ENCODE measurements at regions not wholly inside any gene's neighbourhood (a gene's known extent, or its start where the extent isn't known, plus 50 kb on each side); places are given as distances from the start of the nearest gene placed in this dataset.
"Not testable (repeated sequence)": the region's sequence is repeated elsewhere in the genome, so short reads cannot be mapped to it uniquely, and the experiment has no call there.

DNA sequence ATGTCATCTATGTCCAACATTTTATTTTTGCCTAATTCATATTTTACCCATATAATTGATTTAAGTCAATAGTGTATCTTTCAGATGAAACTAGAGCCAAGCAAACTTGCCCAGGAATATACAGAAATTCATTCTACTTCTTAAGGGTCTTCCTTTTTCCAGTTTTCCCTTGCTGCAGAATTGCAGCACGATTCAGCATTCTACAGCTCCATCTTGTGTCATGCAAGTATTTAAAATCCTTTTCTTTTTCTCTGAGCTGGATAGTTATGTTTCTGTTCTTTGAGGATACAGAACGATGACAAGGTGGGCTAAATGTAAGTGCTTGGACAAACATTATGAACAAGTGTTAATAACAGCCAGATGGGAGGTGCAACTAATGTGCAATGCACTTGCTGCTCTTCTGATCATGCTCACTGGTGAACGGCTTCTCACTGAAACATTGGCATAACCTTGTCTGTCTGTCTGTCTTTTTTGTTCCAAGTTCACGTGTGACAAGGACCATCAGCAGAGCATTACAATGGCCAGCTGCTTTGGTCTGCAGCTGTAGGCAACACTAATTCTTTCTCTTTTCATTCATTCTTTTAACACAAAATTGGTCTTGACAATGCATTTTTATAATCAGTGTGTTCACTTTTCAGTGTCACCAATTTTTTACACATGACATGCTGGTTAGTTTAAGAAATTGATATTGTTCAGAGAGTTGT is 1821.7 kb downstream of the ARAP2 start:
- H2AFZ ChIP-seq (ENCODE audit: low read length) = no peak overlapping the region
- H4K20me1 ChIP-seq (ENCODE audit: insufficient read depth, low read length, poor library complexity, severe bottlenecking) = no peaks in the 10 kb centered on the region
- H3K4me1 ChIP-seq (ENCODE audit: insufficient read depth, low read length, poor library complexity, severe bottlenecking) = no peaks in the 10 kb centered on the region
- H3F3A ChIP-seq (ENCODE audit: low read depth) = no peaks in the 10 kb centered on the region
- H3K9me3 ChIP-seq (ENCODE audit: insufficient read depth, low read depth, low read length) = no peaks in the 10 kb centered on the region
- H3K4me3 ChIP-seq (ENCODE audit: low read length, poor library complexity, severe bottlenecking) = no peak overlapping the region
- H3K9me2 ChIP-seq (replicated peaks; ENCODE audit: low read depth, low read length) = no peaks in the 10 kb centered on the region
- H3K9ac ChIP-seq (ENCODE audit: low read depth, low read length, poor library complexity, severe bottlenecking) = no peak overlapping the region
- H3K4me2 ChIP-seq (ENCODE audit: low read depth, low read length, poor library complexity, severe bottlenecking) = no peak overlapping the region
- TF ChIP-seq CTCF (conservative IDR thresholded peaks at IDR 0.05; ENCODE audit: low read length) = no peak
- no peak for TF ChIP-seq EZH2phosphoT487 (IDR thresholded peaks at IDR 0.05; ENCODE audit: borderline replicate concordance)
- no peaks in the 10 kb centered on the region for H3K79me2 ChIP-seq (ENCODE audit: insufficient read depth, low read length)
- no peaks in the 10 kb centered on the region for H3K36me3 ChIP-seq (ENCODE audit: insufficient read depth, low read length)
- no peaks in the 10 kb centered on the region for H3K27me3 ChIP-seq (ENCODE audit: insufficient read depth, low read length, poor library complexity, severe bottlenecking)

- no peak overlapping the region for H3K9ac ChIP-seq (ENCODE audit: low read depth, low read length, poor library complexity, severe bottlenecking)
- no peak for TF ChIP-seq EZH2phosphoT487 (IDR thresholded peaks at IDR 0.05; ENCODE audit: borderline replicate concordance)
- no peak for TF ChIP-seq CTCF (conservative IDR thresholded peaks at IDR 0.05; ENCODE audit: low read length)
- H3K36me3 ChIP-seq (ENCODE audit: insufficient read depth, low read length) = no peaks in the 10 kb centered on the region
- H3K4me1 ChIP-seq (ENCODE audit: insufficient read depth, low read length, poor library complexity, severe bottlenecking) = no peaks in the 10 kb centered on the region
- H3K9me3 ChIP-seq (ENCODE audit: insufficient read depth, low read depth, low read length) = no peaks in the 10 kb centered on the region
- no peak overlapping the region for H2AFZ ChIP-seq (ENCODE audit: low read length)
- H3K9me2 ChIP-seq (replicated peaks; ENCODE audit: low read depth, low read length) = no peaks in the 10 kb centered on the region
- no peak overlapping the region for H3K4me2 ChIP-seq (ENCODE audit: low read depth, low read length, poor library complexity, severe bottlenecking)
- H3F3A ChIP-seq (ENCODE audit: low read depth) = no peaks in the 10 kb centered on the region
- no peaks in the 10 kb centered on the region for H4K20me1 ChIP-seq (ENCODE audit: insufficient read depth, low read length, poor library complexity, severe bottlenecking)
- H3K79me2 ChIP-seq (ENCODE audit: insufficient read depth, low read length) = no peaks in the 10 kb centered on the region
- no peak overlapping the region for H3K4me3 ChIP-seq (ENCODE audit: low read length, poor library complexity, severe bottlenecking)
- H3K27me3 ChIP-seq (ENCODE audit: insufficient read depth, low read length, poor library complexity, severe bottlenecking) = no peaks in the 10 kb centered on the region
These were observed 1811.6 kb downstream of the ARAP2 start for GRCh38 chr4:34432706-34433105.

DNA sequence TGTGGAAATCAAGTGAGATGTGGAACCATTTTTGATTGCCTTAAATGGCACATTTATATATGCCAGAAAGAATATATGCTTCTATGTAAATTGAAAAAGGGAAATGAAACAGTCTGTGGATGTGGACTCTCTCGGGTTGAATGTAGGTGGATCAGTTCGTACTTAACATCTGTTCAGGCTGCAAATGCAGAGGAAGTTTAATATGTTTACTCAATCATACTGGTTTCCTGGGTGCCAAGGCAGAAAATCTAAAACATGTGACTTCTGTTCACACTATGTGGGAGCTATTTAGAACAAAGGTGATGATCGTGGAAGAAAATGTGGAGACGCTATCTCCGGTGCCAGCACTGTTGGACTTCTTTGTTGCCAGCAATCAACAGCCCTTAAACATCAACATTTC is 1809.9 kb downstream of the ARAP2 start:
- H3K9me3 ChIP-seq (ENCODE audit: insufficient read depth, low read depth, low read length); H3K9ac ChIP-seq (ENCODE audit: low read depth, low read length, poor library complexity, severe bottlenecking); H3K4me2 ChIP-seq (ENCODE audit: low read depth, low read length, poor library complexity, severe bottlenecking); H4K20me1 ChIP-seq (ENCODE audit: insufficient read depth, low read length, poor library complexity, severe bottlenecking); H3K9me2 ChIP-seq (replicated peaks; ENCODE audit: low read depth, low read length); H3F3A ChIP-seq (ENCODE audit: low read depth); H2AFZ ChIP-seq (ENCODE audit: low read length); H3K4me3 ChIP-seq (ENCODE audit: low read length, poor library complexity, severe bottlenecking); H3K79me2 ChIP-seq (ENCODE audit: insufficient read depth, low read length); H3K4me1 ChIP-seq (ENCODE audit: insufficient read depth, low read length, poor library complexity, severe bottlenecking); H3K27me3 ChIP-seq (ENCODE audit: insufficient read depth, low read length, poor library complexity, severe bottlenecking); H3K36me3 ChIP-seq (ENCODE audit: insufficient read depth, low read length): not testable (repeated sequence)

DNA sequence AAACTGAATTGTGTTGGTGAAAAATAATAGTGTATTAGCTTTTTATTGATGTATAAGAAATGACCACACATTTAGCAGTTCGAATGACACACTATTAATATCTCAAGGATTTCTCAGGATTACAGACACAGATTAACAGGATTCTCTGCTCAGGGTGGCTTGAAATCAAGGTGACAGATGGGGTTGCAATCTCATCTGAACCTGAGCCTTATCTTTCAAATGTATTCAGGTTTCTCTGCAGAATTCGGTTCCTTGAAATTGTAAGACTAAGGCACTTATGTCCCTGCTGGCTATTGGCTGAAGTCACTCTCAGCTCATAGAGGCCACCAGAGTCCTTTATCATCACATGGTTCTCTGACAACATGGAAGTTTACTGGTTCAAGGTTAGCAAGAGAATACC is 1780.1 kb downstream of the ARAP2 start:
- Histone ChIP-seq H3K9me3 (ENCODE audit: insufficient read depth, low read depth, low read length) (no peaks in the 10 kb centered on the region), H3K27me3 (ENCODE audit: insufficient read depth, low read length, poor library complexity, severe bottlenecking) (no peaks in the 10 kb centered on the region), H2AFZ (ENCODE audit: low read length) (no peak overlapping the region), H3K9ac (ENCODE audit: low read depth, low read length, poor library complexity, severe bottlenecking) (no peak overlapping the region), H3F3A (ENCODE audit: low read depth) (no peaks in the 10 kb centered on the region), H4K20me1 (ENCODE audit: insufficient read depth, low read length, poor library complexity, severe bottlenecking) (no peaks in the 10 kb centered on the region), H3K9me2 (replicated peaks; ENCODE audit: low read depth, low read length) (no peaks in the 10 kb centered on the region), H3K36me3 (ENCODE audit: insufficient read depth, low read length) (no peaks in the 10 kb centered on the region), H3K4me1 (ENCODE audit: insufficient read depth, low read length, poor library complexity, severe bottlenecking) (no peaks in the 10 kb centered on the region), H3K4me2 (ENCODE audit: low read depth, low read length, poor library complexity, severe bottlenecking) (no peak overlapping the region), H3K4me3 (ENCODE audit: low read length, poor library complexity, severe bottlenecking) (no peak overlapping the region), H3K79me2 (ENCODE audit: insufficient read depth, low read length) (no peaks in the 10 kb centered on the region)
- TF ChIP-seq CTCF (conservative IDR thresholded peaks at IDR 0.05; ENCODE audit: low read length) = no peak
- no peak for TF ChIP-seq EZH2phosphoT487 (IDR thresholded peaks at IDR 0.05; ENCODE audit: borderline replicate concordance)

Measured in Loucy (cell line).